HG02885 (cell line): ENCODE measurements at regions not wholly inside any gene's neighbourhood (a gene's known extent, or its start where the extent isn't known, plus 50 kb on each side); places are given as distances from the start of the nearest gene placed in this dataset.

Source experiments
- ATAC-seq: cut with Tn5 transposase; IDR thresholded peaks from one replicate; pipeline ENCODE4 v1.9.1; 2021; ENCODE audit warnings: mild to moderate bottlenecking; ENCODE audit not compliant: unreplicated experiment, poor library complexity

GRCh38 chr6:118761645-118762044 is 110.3 kb upstream of the CEP85L start:
- no peak for ATAC-seq

DNA sequence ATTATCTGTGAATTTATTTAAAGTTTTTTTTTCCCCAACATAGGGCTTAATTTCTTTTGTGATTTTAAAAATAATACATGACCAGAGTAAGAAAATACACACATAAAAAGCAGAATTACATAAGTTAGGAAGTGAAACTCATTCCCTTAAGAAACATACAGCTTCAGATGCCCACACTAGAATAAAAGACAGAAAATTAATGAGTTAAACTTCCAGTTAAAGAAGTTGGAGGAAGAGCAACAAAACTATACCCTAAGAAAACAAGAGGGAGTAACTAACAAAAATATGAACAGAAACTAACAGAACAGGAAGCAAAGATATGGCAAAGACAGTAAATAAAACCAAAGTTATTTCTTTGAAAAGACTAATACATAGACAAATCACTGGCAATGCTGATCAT is 107.6 kb upstream of the CEP85L start:
- no peak for ATAC-seq

GRCh38 chr6:118755941-118756646 is 104.7 kb upstream of the CEP85L start:
- ATAC-seq, result no peak

- ATAC-seq, result no peak
Observed at GRCh38 chr6:118752803-118753202, 101.4 kb upstream of the CEP85L start.

GRCh38 chr6:118751072-118751471 is 99.7 kb upstream of the CEP85L start:
- ATAC-seq, result no peak

GRCh38 chr6:118750143-118750542 is 98.8 kb upstream of the CEP85L start:
- no peak for ATAC-seq

GRCh38 chr6:118748311-118749062 is 97.1 kb upstream of the CEP85L start:
- no peak for ATAC-seq

GRCh38 chr6:118746825-118747174 is 95.4 kb upstream of the CEP85L start:
- ATAC-seq, result no peak

GRCh38 chr6:118746145-118746824 is 94.9 kb upstream of the CEP85L start:
- ATAC-seq, result no peak

GRCh38 chr6:118745156-118745555 is 93.8 kb upstream of the CEP85L start:
- no peak for ATAC-seq

DNA sequence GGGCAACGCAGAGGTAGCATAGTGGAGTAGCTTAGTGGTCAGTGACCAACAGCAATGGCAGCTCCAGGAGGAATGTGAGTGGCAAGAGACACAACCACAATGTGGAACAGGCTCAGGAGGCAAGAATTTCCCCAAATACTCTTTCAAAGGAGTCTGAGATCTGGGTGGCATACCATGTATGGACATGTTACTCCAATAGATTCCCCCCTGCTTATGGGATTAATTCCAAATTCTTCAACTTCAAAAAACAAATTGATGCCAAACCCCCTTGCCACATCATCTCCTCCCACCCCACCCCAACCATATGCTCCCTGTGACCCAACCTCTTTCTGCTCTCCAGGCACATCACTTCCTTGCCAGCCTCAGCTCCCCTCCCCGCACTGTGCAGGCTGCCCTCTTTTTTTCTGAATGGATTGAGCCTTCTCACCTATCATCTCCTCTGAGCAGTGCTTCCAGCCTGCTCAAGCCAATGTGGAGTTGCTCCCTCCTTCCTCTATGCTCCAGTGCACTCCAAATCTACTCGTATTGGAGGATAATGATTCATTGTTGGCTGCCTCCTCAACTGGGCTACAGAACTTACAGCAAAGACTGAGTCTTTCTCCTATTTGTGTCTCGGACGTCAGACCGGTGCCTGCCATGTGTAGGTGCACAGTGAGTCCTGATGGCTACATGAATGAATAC is 93.0 kb upstream of the CEP85L start:
- ATAC-seq, result no peak

GRCh38 chr6:118743746-118744145 is 92.4 kb upstream of the CEP85L start:
- no peak for ATAC-seq

- ATAC-seq, result no peak
Observed at GRCh38 chr6:118740372-118740771, 89.0 kb upstream of the CEP85L start.

- ATAC-seq, result no peak
Observed at GRCh38 chr6:118739696-118740353, 88.4 kb upstream of the CEP85L start.

- no peak for ATAC-seq
Observed at GRCh38 chr6:118736440-118736839, 85.0 kb upstream of the CEP85L start.

DNA sequence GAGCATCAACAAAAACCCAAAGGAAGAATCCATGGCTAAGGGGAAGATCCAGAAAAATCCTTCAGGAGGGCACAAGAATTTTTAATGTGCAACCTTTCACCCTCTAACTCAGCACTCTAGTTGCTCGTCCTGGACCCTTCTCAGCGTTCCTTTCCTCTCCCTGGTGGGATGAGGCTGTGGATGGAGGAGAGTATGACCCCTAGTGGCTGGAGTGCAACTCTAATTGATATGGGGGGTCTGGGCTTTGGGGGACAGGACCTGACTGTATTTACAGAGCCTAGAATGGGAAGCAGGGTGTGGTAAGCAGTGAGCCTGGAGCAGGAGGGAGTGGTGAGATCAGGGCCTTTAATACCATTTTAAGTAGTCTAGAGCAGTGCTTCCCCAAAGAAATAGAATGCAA is 83.9 kb upstream of the CEP85L start:
- ATAC-seq, result no peak

GRCh38 chr6:118725944-118726343 is 74.6 kb upstream of the CEP85L start:
- ATAC-seq, result no peak

DNA sequence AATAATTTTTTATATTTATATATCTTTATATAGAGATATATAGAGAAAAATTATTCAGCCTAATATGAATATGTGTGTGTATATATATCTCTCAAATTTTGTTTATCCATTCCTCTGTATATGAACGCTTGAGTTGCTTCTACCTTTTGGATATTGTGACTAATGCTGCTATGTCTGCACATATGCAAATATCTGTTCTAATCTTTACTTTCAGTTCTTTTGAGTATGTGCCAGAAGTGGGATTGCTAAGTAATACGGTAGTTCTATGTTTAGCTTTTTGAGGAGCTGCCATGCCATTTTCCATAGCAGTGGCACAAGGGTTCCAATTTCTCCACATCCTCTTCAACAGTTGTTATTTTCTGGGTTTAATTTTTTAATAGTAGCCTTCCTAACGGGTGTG is 72.8 kb upstream of the CEP85L start:
- peak; percentile 88 for ATAC-seq

GRCh38 chr6:118722829-118723813 is 71.7 kb upstream of the CEP85L start:
- ATAC-seq, result no peak
